ENCODE measurements at regions not wholly inside any gene's neighbourhood (a gene's known extent, or its start where the extent isn't known, plus 50 kb on each side); places are given as distances from the start of the nearest gene placed in this dataset.
A peak's percentile ranks its signal among the peaks of the same experiment; 100 is the strongest.

- Histone ChIP-seq H3K9me2 (replicated peaks; ENCODE audit: insufficient read depth) (no peaks in the 10 kb centered on the region), H3K4me1 (ENCODE audit: insufficient read depth) (no peaks in the 10 kb centered on the region), H3K27ac (no peak overlapping the region), H3K4me2 (no peak overlapping the region), H3K27me3 (no peaks in the 10 kb centered on the region), H3K79me2 (no peaks in the 10 kb centered on the region), H2AFZ (no peak overlapping the region), H3K9me3 (ENCODE audit: low read depth) (no peaks in the 10 kb centered on the region), H4K20me1 (ENCODE audit: insufficient read depth, poor library complexity, severe bottlenecking) (no peaks in the 10 kb centered on the region), H3K36me3 (replicated peaks; ENCODE audit: insufficient read depth, low read depth) (no peaks in the 10 kb centered on the region), H3K4me3 (no peak overlapping the region)
- 92% methylated on average over 2 of the region's 2 CpGs for WGBS (ENCODE audit: low lambda C conversion rate, missing lambda C conversion rate)
- TF ChIP-seq EZH2 (IDR thresholded peaks at IDR 0.05; ENCODE audit: borderline replicate concordance) (no peak), CTCF (IDR thresholded peaks at IDR 0.05; ENCODE audit: poor library complexity) (no peak), EZH2phosphoT487 (IDR thresholded peaks at IDR 0.05; ENCODE audit: low read depth, severe bottlenecking, unreplicated experiment) (no peak)
- no peak for DNase-seq (ENCODE audit: low spot score)
Observed at GRCh38 chr2:17163638-17164037, 354.6 kb downstream of the RAD51AP2 start.

- Histone ChIP-seq H3K27me3 (peaks cover 5% of the 10 kb centered on the region), H3K27ac (no peak overlapping the region), H3K4me1 (ENCODE audit: insufficient read depth) (no peaks in the 10 kb centered on the region), H3K79me2 (no peaks in the 10 kb centered on the region), H3K4me2 (no peak overlapping the region), H2AFZ (no peak overlapping the region), H3K36me3 (replicated peaks; ENCODE audit: insufficient read depth, low read depth) (no peaks in the 10 kb centered on the region), H3K9me2 (replicated peaks; ENCODE audit: insufficient read depth) (no peaks in the 10 kb centered on the region), H4K20me1 (ENCODE audit: insufficient read depth, poor library complexity, severe bottlenecking) (no peaks in the 10 kb centered on the region), H3K9me3 (ENCODE audit: low read depth) (no peaks in the 10 kb centered on the region), H3K4me3 (no peak overlapping the region)
- TF ChIP-seq EZH2phosphoT487 (IDR thresholded peaks at IDR 0.05; ENCODE audit: low read depth, severe bottlenecking, unreplicated experiment): no peak
- no peak for TF ChIP-seq EZH2 (IDR thresholded peaks at IDR 0.05; ENCODE audit: borderline replicate concordance)
- TF ChIP-seq CTCF (IDR thresholded peaks at IDR 0.05; ENCODE audit: poor library complexity): no peak
- peak; percentile 11 for DNase-seq (ENCODE audit: low spot score)
- 70% methylated on average over 2 of the region's 2 CpGs for WGBS (ENCODE audit: low lambda C conversion rate, missing lambda C conversion rate)
Observed at GRCh38 chr2:17162713-17163112, 355.5 kb downstream of the RAD51AP2 start.

GRCh38 chr2:17160594-17160993, 357.6 kb downstream of the RAD51AP2 start:
- Histone ChIP-seq H2AFZ (no peak overlapping the region), H3K4me3 (no peak overlapping the region), H3K4me2 (no peak overlapping the region), H3K27me3 (peaks cover 7% of the 10 kb centered on the region), H4K20me1 (ENCODE audit: insufficient read depth, poor library complexity, severe bottlenecking) (no peaks in the 10 kb centered on the region), H3K9me2 (replicated peaks; ENCODE audit: insufficient read depth) (no peaks in the 10 kb centered on the region), H3K4me1 (ENCODE audit: insufficient read depth) (no peaks in the 10 kb centered on the region), H3K36me3 (replicated peaks; ENCODE audit: insufficient read depth, low read depth) (no peaks in the 10 kb centered on the region), H3K9me3 (ENCODE audit: low read depth) (no peaks in the 10 kb centered on the region), H3K79me2 (no peaks in the 10 kb centered on the region), H3K27ac (no peak overlapping the region)
- DNase-seq (ENCODE audit: low spot score): no peak
- TF ChIP-seq CTCF (IDR thresholded peaks at IDR 0.05; ENCODE audit: poor library complexity) (no peak), EZH2 (IDR thresholded peaks at IDR 0.05; ENCODE audit: borderline replicate concordance) (no peak), EZH2phosphoT487 (IDR thresholded peaks at IDR 0.05; ENCODE audit: low read depth, severe bottlenecking, unreplicated experiment) (no peak)
- 89% methylated on average over 1 of the region's 1 CpG for WGBS (ENCODE audit: low lambda C conversion rate, missing lambda C conversion rate)

- WGBS (ENCODE audit: low lambda C conversion rate, missing lambda C conversion rate): 92% methylated on average over 2 of the region's 2 CpGs
- Histone ChIP-seq H3K4me3 (no peak overlapping the region), H3K4me2 (no peak overlapping the region), H3K4me1 (ENCODE audit: insufficient read depth) (no peaks in the 10 kb centered on the region), H2AFZ (no peak overlapping the region), H3K79me2 (no peaks in the 10 kb centered on the region), H3K9me2 (replicated peaks; ENCODE audit: insufficient read depth) (no peaks in the 10 kb centered on the region), H3K36me3 (replicated peaks; ENCODE audit: insufficient read depth, low read depth) (no peaks in the 10 kb centered on the region), H3K9me3 (ENCODE audit: low read depth) (no peaks in the 10 kb centered on the region), H3K27me3 (peaks cover 7% of the 10 kb centered on the region), H4K20me1 (ENCODE audit: insufficient read depth, poor library complexity, severe bottlenecking) (no peaks in the 10 kb centered on the region), H3K27ac (no peak overlapping the region)
- DNase-seq (ENCODE audit: low spot score): no peak
- TF ChIP-seq EZH2 (IDR thresholded peaks at IDR 0.05; ENCODE audit: borderline replicate concordance) (no peak), EZH2phosphoT487 (IDR thresholded peaks at IDR 0.05; ENCODE audit: low read depth, severe bottlenecking, unreplicated experiment) (no peak), CTCF (IDR thresholded peaks at IDR 0.05; ENCODE audit: poor library complexity) (no peak)
Observed at GRCh38 chr2:17156086-17156485, 362.2 kb downstream of the RAD51AP2 start.

Data from hepatocyte (in vitro differentiated cells).